Astrocyte (in vitro differentiated cells and primary cell): ENCODE measurements at regions not wholly inside any gene's neighbourhood (a gene's known extent, or its start where the extent isn't known, plus 50 kb on each side); places are given as distances from the start of the nearest gene placed in this dataset.

ENCODE experiments used
- EZH2 ChIP-seq: IDR thresholded peaks from 2 replicates; pipeline ENCODE4 v1.6.1; 2012; ENCODE audit warnings: mild to moderate bottlenecking, low read length, inconsistent platforms; ENCODE audit not compliant: insufficient read depth
- TF ChIP-seq, protein P1 (sequence below): IDR thresholded peaks from 2 replicates; pipeline ENCODE4 v1.5.1; 2011; ENCODE audit warnings: low read depth, mild to moderate bottlenecking, inconsistent platforms, low read length, moderate library complexity; ENCODE audit not compliant: insufficient read depth

DNA sequence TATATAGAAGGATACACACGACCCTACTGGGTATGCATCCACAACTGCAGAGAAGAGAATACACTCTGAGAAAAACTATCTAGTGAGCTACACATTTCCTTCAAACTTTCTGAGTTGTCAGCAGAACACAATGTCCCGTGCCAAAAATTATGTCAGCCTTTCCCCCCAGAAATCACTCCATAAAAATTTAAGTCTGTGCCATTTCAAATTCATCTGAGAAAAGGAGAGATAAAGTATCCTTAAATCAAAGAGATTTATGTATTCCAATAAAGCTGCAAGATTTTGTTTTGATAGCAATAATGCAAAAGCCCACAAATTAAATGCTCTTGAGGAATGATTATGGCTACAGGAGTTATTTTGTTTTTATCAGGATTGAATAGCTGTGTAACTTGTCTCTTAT lies 760.1 kb downstream of the CDH11 start:
- TF ChIP-seq, protein P1, sequence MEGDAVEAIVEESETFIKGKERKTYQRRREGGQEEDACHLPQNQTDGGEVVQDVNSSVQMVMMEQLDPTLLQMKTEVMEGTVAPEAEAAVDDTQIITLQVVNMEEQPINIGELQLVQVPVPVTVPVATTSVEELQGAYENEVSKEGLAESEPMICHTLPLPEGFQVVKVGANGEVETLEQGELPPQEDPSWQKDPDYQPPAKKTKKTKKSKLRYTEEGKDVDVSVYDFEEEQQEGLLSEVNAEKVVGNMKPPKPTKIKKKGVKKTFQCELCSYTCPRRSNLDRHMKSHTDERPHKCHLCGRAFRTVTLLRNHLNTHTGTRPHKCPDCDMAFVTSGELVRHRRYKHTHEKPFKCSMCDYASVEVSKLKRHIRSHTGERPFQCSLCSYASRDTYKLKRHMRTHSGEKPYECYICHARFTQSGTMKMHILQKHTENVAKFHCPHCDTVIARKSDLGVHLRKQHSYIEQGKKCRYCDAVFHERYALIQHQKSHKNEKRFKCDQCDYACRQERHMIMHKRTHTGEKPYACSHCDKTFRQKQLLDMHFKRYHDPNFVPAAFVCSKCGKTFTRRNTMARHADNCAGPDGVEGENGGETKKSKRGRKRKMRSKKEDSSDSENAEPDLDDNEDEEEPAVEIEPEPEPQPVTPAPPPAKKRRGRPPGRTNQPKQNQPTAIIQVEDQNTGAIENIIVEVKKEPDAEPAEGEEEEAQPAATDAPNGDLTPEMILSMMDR: no peak
- TF ChIP-seq EZH2: no peak
